ENCODE measurements at regions not wholly inside any gene's neighbourhood (a gene's known extent, or its start where the extent isn't known, plus 50 kb on each side); places are given as distances from the start of the nearest gene placed in this dataset.

- no TSS peak for BruUV-seq (replicated peaks)
- no peak for DNase-seq
- H3K27ac Mint-ChIP-seq (ENCODE audit: unreplicated experiment), result no peak overlapping the region
- ChIA-PET CTCF (no interaction called here), POLR2A (no interaction called here)
- Histone ChIP-seq H3K4me1 (no peaks in the 10 kb centered on the region; the same call in 1 of the 2 replicates), H3K27me3 (replicated peaks; ENCODE audit: control insufficient read depth, insufficient read depth, low read length) (no peaks in the 10 kb centered on the region), H3K36me3 (ENCODE audit: control insufficient read depth, insufficient read depth, low read length) (no peaks in the 10 kb centered on the region), H3K9me3 (no peaks in the 10 kb centered on the region), H3K4me3 (ENCODE audit: low read depth, low read length) (no peak overlapping the region)
- H3K4me3 Mint-ChIP-seq (ENCODE audit: unreplicated experiment), result no peak overlapping the region
- no peaks in the 10 kb centered on the region for H3K27me3 Mint-ChIP-seq (ENCODE audit: insufficient read depth, unreplicated experiment)
- no peaks in the 10 kb centered on the region for H3K4me1 Mint-ChIP-seq (ENCODE audit: low read depth, unreplicated experiment)
- no peaks in the 10 kb centered on the region for H3K9me3 Mint-ChIP-seq (ENCODE audit: unreplicated experiment)
- no peaks in the 10 kb centered on the region for H3K36me3 Mint-ChIP-seq (ENCODE audit: insufficient read depth, unreplicated experiment)
- TF ChIP-seq CTCF (IDR thresholded peaks at IDR 0.05; ENCODE audit: insufficient read depth in 1 of 2, low read depth in 1 of 2, low read length in 1 of 2, severe bottlenecking in 1 of 2, unreplicated experiment in 1 of 2), result no peak
- intact Hi-C loops (cut with micrococcal nuclease; ENCODE audit: unreplicated experiment), result no loop called here
These were observed 1387.7 kb upstream of the ACO1 start for GRCh38 chr9:30996761-30997160.

- H3K4me1 Mint-ChIP-seq (ENCODE audit: low read depth, unreplicated experiment), result no peaks in the 10 kb centered on the region
- no TSS peak for BruUV-seq (replicated peaks)
- H3K36me3 ChIP-seq (ENCODE audit: control insufficient read depth, insufficient read depth, low read length), result no peaks in the 10 kb centered on the region
- H3K9me3 Mint-ChIP-seq (ENCODE audit: unreplicated experiment), result no peaks in the 10 kb centered on the region
- no peak for DNase-seq
- H3K4me3 ChIP-seq (ENCODE audit: low read depth, low read length), result no peak overlapping the region
- H3K9me3 ChIP-seq, result no peaks in the 10 kb centered on the region
- H3K4me3 Mint-ChIP-seq (ENCODE audit: unreplicated experiment), result no peak overlapping the region
- no peaks in the 10 kb centered on the region; the same call in 1 of the 2 replicates for H3K4me1 ChIP-seq
- H3K27me3 Mint-ChIP-seq (ENCODE audit: insufficient read depth, unreplicated experiment), result no peaks in the 10 kb centered on the region
- ChIA-PET CTCF (no interaction called here), POLR2A (no interaction called here)
- intact Hi-C loops (cut with micrococcal nuclease; ENCODE audit: unreplicated experiment), result no loop called here
- H3K27me3 ChIP-seq (replicated peaks; ENCODE audit: control insufficient read depth, insufficient read depth, low read length), result no peaks in the 10 kb centered on the region
- TF ChIP-seq CTCF (IDR thresholded peaks at IDR 0.05; ENCODE audit: insufficient read depth in 1 of 2, low read depth in 1 of 2, low read length in 1 of 2, severe bottlenecking in 1 of 2, unreplicated experiment in 1 of 2), result no peak
- no peaks in the 10 kb centered on the region for H3K36me3 Mint-ChIP-seq (ENCODE audit: insufficient read depth, unreplicated experiment)
- H3K27ac Mint-ChIP-seq (ENCODE audit: unreplicated experiment), result no peak overlapping the region
These were observed 1387.2 kb upstream of the ACO1 start for GRCh38 chr9:30997291-30997690.

GRCh38 chr9:31005086-31005665 is 1379.3 kb upstream of the ACO1 start:
- CTCF ChIA-PET, result no interaction called here
- Histone ChIP-seq H3K9me3 (no peaks in the 10 kb centered on the region), H3K36me3 (ENCODE audit: control insufficient read depth, insufficient read depth, low read length) (no peaks in the 10 kb centered on the region), H3K4me3 (ENCODE audit: low read depth, low read length) (no peak overlapping the region), H3K4me1 (no peaks in the 10 kb centered on the region), H3K27me3 (replicated peaks; ENCODE audit: control insufficient read depth, insufficient read depth, low read length) (no peaks in the 10 kb centered on the region)
- Mint-ChIP-seq H3K27me3 (ENCODE audit: insufficient read depth, unreplicated experiment) (no peaks in the 10 kb centered on the region), H3K27ac (ENCODE audit: unreplicated experiment) (no peak overlapping the region), H3K36me3 (ENCODE audit: insufficient read depth, unreplicated experiment) (no peaks in the 10 kb centered on the region), H3K4me1 (ENCODE audit: low read depth, unreplicated experiment) (no peaks in the 10 kb centered on the region), H3K4me3 (ENCODE audit: unreplicated experiment) (no peak overlapping the region), H3K9me3 (ENCODE audit: unreplicated experiment) (peaks cover 14% of the 10 kb centered on the region)
- intact Hi-C loops (cut with micrococcal nuclease; ENCODE audit: unreplicated experiment), result no loop called here
- no peak for TF ChIP-seq CTCF (IDR thresholded peaks at IDR 0.05; ENCODE audit: insufficient read depth in 1 of 2, low read depth in 1 of 2, low read length in 1 of 2, severe bottlenecking in 1 of 2, unreplicated experiment in 1 of 2)
- DNase-seq, result no peak
- no TSS peak for BruUV-seq (replicated peaks)
- POLR2A ChIA-PET, result no interaction called here
